Left hindlimb (tissue), 1 donor: ENCODE measurements at regions not wholly inside any gene's neighbourhood (a gene's known extent, or its start where the extent isn't known, plus 50 kb on each side); places are given as distances from the start of the nearest gene placed in this dataset.

Experiments
- DNase-seq: peaks from one replicate; pipeline ENCODE4 v3.0.0-alpha.2; 2018

DNA sequence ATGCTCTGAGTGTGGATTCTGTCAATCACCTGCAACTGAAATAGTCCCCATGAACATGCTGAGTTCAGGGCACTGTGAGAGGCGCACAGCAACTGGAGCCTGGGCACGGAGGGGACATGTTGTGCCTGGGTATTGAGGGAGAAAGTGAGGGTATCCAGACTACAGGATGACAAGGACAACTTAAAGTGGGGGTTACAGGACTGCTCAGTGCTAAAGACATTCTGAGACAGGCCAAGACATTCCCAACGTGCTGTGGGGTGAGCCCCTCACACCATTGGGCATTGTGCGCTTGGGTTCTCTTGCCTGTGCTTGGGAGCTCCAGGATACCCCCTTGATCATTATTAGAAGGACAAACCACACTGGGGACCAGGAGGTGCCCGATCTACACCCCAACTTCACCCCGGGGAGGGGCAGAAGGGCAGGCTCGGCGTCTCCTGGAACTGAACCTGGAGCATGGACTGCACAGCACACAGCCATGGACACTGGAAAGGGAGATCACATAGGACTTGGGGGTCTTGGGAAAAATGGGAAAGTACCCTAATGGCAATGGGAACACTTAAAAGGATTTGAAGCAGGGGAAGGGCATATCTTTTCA, 72.5 kb upstream of the HDAC4 start:
- no peak for DNase-seq

DNA sequence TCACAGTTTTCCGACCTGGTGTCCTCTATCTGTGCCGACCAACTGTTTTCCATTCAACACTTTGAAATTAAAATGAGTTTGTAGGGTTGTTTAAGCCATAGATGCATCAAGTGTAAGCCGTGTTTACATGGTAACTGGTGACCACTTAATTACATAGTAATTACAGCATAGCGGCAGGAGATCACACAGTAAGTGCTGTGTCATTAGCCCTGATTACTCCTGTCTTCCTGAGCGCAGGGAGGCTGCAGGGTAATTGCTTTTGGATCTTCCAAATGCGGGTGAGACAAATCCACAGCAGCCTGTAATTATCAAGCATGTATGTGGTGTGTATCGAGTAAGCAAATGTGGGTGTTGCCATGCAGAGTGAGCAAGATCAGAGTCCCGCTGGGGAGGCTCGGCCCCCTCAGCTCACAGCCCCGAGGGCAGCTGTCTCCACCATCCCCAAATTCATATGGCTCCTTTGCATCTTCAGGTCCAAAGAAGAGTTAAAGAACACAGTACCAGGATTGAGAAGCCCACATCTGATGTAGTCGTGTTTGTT, 71.5 kb upstream of the HDAC4 start:
- DNase-seq = no peak

DNA sequence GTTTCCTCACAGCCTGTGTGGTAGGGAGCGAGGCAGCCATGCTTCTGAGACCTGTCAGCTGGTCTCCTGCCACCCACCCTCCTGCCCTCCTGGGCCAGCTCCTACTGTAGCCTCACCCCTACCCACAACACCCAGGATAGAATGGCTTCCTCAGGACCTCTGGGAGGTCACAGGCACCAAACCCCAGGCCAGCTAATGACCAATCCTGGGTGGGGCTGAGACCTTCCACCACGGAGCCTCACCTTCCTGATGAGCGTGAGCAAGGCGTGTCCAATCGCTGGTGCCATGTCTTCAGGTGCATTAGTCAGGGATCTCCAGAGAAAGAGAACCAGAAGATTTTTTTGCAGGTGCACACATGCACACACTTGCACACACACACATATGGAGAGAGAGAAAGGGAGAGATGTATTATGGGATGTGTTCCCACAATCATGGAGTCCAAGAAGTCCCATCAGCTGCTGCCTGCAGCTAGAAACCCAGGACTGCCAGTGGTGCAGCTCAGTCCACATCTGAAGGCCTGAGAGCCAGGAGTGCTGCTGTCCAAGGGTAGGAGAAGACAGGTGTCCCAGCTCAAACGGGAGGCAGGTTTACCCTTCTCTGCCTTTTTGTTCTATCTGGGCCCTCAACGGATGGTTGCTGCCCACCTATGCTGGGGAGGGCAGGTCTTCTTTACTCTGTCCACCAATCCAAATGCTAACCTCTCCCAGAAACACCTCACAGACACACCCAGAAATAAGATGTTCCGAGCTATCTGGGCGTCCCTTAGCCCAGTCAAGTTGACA, 70.4 kb upstream of the HDAC4 start:
- no peak for DNase-seq

DNA sequence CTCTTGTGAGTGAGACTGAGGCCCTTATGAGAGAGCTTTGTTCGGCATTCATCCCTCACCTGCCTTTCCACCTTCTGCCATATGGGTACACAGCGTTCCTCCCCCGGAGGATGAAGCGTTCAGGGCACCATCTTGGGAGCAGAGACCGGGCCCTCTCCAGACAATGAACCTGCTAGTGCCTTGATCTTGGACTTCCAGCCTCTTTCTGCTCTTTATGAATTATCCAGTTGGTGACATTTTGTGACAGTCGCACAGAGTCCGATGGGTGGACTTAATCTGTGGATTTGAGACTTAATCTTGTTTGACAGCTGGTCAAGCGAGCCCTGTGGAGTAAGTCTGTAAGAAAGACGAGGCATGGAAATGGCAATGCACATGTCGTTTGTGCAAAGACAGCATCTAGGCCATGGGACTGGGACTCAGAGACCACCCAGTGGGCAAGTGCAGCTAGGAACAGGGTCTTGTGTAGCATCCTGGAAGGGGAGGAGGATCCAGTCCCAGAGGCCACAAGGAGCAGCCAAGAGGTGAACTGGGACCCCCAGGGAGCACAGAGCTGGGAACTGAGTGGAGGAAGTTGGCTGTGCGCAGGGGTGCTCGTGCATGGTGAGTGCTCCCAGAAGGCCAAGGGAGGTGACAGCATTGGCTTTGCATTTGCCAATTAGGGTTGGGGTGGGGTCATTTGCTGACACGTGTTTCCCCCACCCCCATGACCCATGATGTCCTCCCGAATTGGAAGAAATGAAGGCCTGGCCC, 69.5 kb upstream of the HDAC4 start:
- DNase-seq = peak; percentile 14

DNA sequence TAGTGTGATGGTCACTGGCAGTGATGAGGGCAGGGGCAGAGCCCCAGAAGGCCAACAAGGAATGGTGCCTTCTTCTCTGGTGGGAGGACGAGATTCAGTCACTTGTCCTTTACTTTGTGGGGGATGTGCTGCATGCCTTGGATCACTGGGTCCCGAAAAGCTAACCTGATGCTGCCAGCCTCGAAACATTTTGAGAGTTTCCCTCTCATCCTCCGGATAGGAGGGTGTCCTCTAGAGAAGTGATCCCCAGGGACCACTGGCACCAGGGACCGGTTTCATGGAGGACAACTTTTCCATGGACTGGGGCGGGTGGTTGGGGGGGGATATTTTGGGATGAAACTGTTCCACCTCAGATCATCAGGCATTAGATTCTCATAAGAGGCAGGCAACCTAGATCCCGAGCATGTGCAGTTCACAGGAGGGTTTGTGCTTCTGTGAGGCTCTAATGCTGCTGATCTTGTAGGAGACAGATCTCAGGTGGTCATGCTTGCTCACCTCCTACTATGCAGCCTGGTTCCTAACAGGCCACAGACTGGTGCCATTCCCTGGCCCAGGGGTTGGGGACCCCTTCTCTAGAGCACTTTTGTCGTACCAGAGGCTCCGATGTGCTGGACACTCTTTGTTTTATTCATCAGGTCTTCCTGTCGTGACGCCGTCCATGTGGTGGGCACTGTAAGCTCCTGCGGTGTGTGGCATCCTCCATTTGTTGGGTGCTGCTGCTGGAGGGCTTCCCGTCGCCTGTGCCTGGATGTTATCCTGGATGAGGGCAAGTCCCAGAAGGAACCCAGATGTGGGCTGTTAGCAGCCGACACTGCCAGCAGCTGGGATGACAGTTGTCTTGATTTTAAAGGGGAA, 68.5 kb upstream of the HDAC4 start:
- DNase-seq = no peak

DNA sequence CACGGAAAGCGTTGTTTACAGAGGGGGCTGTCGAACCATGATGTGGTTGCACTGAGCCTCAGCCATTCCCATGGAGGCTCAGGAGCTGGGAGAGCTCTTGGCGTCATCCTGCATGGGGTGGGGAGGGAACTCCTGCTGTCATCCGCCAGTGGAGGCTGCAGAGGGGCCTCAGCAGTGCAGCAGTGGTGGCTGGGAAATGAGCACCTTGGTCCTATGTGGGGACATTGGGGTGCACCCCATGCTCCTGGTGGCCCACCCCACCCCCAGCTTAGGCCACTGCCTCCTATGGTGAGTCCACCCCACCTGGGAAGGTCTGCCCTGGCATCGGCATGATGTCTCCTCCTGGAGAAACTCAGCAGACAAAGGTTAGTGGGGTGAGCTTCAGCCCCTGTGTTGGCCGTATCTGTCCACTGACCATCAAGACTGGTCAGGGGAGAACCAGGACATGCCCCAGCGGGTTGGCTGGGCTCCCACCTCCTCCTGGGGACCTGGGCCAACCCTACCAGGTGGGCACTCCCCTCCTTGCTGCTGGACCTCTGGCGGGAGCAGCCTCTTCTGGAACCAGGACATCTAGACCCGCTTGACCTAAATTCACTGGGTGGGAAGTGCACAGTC, 67.8 kb upstream of the HDAC4 start:
- DNase-seq = no peak

DNA sequence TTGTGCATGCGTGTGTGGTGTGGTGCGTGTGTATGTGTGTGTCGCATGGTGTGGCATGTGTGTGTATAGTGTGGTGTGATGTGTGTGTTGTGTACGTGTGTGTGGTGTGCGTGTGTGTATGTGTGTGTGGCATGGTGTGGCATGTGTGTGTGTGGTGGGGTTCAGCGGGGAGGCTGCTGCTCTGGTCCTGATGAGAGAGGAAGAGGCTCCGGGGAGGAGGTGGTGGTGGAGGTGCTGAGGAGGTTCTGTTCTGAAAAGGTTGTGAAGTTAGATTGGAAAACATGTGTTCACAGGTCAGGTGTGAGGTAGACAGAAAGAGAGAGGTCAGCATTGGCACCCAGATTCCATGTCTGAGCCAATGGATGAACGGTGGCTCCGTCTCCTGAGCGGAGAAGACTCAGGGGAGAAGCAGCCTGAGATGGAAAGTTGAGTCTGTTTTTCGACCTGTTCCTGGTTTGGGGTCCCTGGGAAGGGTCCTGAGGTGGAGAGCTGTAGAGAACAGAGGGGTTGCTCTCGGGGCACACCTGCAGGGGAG, 67.2 kb upstream of the HDAC4 start:
- DNase-seq = no peak

DNA sequence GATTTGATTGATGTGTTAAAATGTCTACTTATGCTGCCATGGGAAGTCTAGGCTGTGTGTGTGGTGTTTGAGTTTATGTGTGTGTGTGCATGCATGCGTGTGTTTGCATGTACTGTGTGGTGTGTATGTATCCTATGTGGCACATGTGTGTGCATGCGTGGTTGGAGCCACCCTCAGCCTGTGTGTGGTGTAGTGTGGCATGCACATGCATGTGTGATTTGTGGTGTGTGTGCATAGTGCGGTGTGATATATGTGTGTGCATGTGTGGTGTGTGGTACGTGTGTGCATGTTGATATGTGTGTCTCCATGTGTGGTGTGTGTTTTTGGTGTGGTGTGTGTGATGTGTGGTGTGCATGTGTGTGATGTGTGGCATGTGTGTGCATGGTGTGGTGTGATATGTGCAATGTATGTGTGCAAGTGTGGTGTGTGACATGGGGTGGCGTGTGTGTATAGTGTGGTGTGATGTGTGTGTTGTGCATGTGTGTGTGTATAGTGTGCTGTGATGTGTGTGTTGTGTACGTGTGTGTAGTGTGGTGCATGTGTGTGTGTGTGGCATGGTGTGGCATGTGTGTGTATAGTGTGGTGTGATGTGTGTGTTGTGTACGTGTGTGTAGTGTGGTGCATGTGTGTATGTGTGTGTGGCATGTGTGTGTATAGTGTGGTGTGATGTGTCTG, 66.6 kb upstream of the HDAC4 start:
- DNase-seq = no peak

DNA sequence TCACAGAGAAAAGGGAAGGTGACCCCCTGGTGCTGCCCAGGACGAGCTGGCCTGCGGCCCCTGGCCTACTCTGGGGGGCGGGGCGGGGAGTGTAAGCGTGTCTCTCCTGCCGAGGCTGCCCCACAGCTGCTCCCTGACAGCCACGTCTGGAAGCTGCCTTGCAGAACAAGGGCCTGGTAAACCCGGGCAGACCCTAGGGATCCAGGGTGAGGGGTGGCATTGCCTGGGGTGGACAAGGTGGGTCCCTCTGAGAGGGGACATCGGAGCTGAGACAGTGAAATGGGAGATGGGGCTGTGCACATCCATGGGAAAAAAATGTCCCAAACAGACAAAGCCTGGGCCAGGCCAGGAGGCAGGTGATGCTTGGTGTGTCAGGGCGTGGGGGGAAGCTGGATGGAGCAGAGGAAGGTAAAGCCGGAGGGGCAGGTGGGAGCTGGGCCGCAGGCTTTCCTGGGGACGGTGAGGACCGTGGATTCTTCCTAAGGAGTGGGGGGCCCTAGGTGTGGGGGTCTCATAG, 66.0 kb upstream of the HDAC4 start:
- DNase-seq = peak; percentile 16

DNA sequence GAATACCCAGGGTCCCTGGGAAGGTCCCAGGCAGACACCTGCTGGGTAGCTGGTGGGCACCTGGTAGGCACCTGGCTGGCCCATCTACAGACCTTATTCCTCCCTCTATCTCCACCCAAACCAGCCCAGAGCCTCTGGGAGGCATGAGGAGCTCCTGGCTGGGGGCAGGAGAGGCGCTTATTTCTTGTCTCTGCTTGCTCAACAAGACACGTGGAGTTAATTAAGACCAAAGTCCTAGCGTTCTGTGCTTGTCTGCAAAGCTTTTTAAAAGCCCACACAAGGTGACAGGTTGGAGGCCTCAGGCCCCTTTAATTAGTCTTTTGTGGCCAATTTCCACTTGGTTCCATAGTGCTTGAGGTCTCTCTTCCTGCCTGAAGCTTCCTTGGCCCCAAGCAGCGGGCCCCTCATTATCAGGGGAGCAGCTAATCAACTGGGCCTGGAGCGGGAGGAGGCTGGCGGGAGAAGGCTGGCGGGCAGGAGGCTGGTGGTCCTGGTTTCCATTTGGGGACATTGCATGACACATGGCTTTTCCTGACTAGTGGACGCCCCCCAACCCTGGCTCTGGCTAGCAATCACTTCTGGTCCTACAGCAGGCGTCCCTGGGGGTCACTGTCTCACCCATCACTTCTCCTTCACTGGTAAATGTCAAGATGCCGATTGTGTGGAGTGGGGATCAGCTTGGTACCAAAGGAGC, 65.4 kb upstream of the HDAC4 start:
- DNase-seq = peak; percentile 9

DNA sequence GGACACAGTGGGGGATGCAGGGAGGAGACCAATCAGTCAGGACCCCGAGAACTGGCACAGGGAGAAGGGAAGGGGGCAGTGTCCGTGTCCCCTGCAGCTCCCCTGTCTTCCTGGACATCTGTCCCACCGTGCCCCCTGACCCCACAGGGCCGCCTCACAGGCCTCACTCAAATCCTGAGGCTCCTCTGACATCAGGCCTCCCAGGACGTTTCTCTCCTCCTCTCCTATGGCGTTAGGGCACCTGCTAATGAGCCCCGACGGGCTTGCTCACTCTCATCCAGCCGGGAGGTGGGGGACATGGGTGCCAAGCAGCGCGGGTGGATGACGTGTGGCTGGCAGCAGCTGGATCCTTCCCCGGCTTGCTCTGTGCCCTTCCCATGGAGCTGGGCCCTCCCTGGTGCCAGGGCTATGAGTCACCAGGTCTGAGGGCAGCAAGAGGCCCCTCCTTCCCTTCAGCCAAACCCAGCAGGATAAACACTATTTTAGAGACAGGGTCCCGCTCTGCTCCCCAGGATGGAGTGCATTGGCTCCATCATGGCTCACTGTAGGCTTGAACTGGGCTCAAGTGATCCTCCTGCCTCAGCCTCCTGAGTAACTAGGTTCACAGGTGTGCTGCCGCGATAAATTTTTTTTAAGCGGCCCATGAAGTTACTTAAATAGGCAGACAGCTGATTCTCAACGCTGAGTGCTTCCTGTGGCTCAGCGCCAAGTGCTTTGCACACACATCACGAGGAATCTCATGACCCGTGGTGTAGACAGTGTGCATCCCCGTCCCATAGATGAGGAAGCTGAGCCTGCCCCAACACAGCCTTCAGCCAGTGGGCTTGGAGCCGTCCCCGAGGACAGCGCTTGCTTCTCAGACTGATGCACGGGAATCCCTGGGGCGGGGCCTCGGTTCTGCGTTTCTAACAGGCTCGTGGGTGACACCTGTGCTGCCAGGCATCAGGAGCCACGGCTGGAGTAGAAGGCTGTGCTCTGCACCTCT, 64.5 kb upstream of the HDAC4 start:
- peak; percentile 48 for DNase-seq

DNA sequence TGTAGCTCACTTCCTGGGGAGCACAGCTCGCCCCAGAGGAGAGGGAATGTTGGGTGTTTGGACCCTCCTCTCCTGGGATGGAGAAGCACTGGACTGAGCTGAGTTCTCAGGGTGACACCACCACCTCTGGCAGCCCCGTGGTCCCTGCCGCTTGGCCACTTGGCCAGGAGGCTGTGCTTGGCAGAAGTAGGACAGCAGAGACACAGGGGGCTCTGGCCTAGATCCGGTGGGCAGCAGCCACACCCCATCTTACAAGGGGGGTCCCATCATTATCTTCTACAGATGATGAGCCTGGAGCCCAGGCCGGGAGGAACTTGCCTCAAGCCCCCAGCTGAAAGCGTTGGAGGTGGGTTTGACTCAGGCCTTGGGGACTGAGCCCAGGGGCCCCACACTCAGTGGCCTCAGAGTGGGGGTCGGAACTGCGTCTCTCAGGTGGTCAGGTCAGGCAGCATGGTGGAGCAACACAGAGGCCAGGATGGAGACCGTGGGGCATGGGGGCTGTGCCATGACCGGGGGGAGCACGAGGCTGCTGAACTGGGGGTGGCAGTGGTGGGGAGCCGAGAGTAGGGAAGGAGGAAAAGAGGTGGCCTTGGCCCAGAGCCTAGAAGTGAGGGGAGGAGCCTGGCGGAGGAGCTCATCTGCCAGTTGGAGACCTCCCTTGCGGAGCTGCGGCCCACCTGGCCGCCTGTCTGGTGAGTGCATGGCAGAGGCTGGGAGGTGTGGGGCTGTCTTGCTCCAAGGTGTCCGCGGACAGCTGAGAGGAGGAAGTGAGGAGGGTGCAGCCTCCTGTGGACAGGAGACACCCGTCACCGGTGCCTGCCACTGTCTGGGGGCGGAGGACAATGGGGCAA, 63.6 kb upstream of the HDAC4 start:
- DNase-seq = peak; percentile 13

DNA sequence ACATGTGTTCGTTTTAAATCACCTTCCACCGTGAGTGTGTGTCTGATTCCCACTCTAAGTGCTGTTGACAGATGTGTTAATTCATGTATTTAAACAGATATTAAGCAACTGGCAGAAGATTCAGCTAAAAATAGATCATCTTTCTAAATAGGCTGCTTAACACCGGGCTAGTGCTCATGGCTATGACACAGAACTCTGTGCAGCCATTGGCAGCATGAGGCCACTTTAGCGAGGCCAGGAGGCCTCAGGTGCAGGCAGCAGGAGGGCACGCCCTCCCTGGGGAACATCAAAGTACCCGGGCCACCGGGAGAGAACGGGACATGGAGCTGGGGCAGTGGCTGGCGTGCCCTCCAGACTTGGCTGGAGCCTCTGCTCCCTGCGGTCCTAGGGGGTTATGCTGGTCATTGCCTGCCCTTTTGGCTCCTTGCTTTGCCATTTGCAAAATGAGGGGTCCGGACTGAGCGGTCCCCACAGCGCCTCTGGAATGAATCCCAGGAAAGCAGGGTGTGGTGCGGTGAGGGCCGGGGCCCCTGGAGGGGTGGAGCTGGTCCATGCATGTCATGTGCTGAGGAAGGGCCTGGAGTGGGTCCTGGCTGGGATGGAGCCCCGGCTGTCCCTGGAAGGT, 62.8 kb upstream of the HDAC4 start:
- DNase-seq = peak; percentile 39

DNA sequence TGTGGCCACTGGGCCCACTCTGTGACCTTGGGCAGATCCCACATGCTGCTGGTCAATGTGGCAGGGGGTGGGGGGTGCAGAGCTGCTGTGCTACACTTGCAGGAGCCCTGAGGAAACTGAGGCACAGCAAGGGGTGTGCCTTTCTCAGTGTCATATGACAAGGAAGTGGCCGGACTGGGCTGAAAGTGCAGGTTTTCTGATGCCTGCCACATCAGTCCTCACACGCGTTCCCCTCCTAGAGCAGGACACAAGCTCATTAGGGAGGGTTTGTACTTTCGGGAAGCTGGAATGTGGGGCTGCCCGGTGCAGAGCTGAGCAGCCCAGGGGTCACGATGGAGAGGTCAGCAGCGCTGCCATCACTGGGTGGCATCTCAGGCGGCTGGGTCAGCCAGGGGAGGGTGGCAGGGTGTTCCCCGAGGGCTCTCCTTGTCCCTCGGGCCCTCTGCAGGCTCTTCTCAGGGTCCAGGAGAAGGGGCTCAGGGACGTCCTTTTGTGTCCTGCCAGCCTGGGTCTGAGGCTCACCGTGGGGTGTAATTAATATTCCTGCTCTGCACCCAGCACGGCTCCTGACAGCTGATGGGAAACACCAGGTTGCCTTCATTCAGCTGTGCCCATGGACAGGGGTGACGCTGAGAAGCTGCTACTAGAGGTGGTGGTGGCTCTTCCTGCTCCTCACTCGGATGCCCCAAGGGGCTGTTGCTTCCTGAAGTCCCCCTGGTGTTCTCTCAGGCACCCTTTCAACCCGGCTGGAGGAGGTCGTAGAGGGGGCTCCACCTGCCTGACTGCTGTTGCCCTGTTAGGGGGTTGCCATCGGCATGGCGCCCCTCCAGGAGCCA, 62.1 kb upstream of the HDAC4 start:
- DNase-seq = peak; percentile 27

DNA sequence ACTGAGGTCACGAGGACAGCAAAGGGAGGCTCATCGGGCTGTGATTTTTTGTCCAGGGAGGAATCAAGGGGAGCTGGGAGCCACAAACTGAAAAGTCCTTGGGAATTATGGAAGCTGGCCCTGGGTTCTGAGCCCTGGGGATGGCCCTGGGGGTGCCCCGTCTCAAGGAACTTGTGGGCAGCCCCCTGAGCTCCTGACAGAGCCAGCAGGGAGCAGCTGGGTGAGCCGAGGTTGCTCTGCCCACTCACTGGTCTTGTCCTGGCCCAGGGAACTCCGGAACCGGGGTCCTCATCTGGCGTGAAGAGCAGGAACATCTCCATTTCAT, 61.3 kb upstream of the HDAC4 start:
- peak; percentile 16 for DNase-seq

DNA sequence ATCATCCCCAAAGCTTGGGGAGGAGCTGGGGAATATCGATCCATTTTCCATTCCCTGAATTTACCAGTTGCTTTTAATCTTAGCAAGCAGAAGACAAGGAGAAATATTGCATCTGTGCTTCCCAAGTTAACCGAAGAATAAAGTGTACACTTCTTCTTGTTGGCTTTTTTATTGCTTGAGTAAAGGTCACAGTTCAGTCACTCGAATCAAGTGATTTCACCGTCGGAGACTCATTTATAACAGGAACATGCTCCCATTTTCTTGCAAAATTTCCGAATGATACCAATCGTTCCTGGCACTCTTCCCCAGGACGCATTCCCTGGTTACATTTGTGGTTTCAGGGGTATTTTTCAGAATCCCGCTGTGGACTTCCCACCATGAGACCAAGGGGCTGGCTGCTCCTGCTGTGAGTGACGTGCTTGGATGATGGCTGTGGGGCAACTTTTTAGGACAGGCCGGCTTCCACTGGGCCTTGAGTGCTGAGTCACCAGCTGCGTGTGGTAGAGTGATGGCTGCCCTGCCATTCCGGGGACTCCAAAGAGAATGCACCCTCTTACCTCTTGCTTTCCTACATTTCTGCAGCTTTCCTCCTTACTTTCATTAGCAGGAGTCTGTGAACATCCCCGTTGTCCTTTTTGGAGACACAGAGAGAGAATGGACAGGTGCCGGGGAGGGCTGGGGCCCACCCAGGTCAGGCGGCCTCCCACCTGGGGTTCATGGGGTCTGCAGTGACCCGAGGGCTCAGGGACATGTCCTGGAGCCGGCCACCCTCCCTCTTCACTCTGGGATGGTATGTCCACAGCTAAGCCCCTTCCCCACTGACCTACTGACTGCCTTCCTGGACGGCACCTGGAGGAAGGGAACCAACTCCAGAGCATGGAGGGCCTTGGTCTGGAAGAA, 60.7 kb upstream of the HDAC4 start:
- peak; percentile 23 for DNase-seq
